GM19240 (cell line): ENCODE measurements at regions not wholly inside any gene's neighbourhood (a gene's known extent, or its start where the extent isn't known, plus 50 kb on each side); places are given as distances from the start of the nearest gene placed in this dataset.

ENCODE experiments used
- DNase-seq: peaks from one replicate; pipeline ENCODE4 v3.0.0; 2011; ENCODE audit warnings: low spot score; ENCODE audit not compliant: insufficient read length

- DNase-seq: no peak
Observed at GRCh38 chr3:103730744-103731143, 1295.9 kb downstream of the ZPLD1 start.

- DNase-seq: no peak
Observed at GRCh38 chr3:103752986-103753385, 1318.2 kb downstream of the ZPLD1 start.

GRCh38 chr3:103767635-103768034, 1332.8 kb downstream of the ZPLD1 start:
- no peak for DNase-seq

- DNase-seq: no peak
Observed at GRCh38 chr3:103785017-103785416, 1350.2 kb downstream of the ZPLD1 start.

- no peak for DNase-seq
Observed at GRCh38 chr3:103785537-103785936, 1350.7 kb downstream of the ZPLD1 start.

- no peak for DNase-seq
Observed at GRCh38 chr3:103786296-103786695, 1351.5 kb downstream of the ZPLD1 start.

- DNase-seq: no peak
Observed at GRCh38 chr3:103787164-103787871, 1352.5 kb downstream of the ZPLD1 start.

- no peak for DNase-seq
Observed at GRCh38 chr3:103787879-103788278, 1353.1 kb downstream of the ZPLD1 start.

GRCh38 chr3:103791786-103792515, 1357.1 kb downstream of the ZPLD1 start:
- no peak for DNase-seq

GRCh38 chr3:103794656-103795055, 1359.8 kb downstream of the ZPLD1 start:
- no peak for DNase-seq

- DNase-seq: no peak
Observed at GRCh38 chr3:103796068-103796467, 1361.3 kb downstream of the ZPLD1 start.

GRCh38 chr3:103803787-103804186, 1369.0 kb downstream of the ZPLD1 start:
- DNase-seq: no peak

GRCh38 chr3:103810167-103810566, 1375.4 kb downstream of the ZPLD1 start:
- DNase-seq: no peak

GRCh38 chr3:103813955-103814354, 1379.1 kb downstream of the ZPLD1 start:
- DNase-seq: no peak

GRCh38 chr3:103818398-103818797, 1383.6 kb downstream of the ZPLD1 start:
- DNase-seq: no peak

- DNase-seq: no peak
Observed at GRCh38 chr3:103818800-103819199, 1384.0 kb downstream of the ZPLD1 start.

GRCh38 chr3:103825586-103825985, 1390.8 kb downstream of the ZPLD1 start:
- DNase-seq: no peak

GRCh38 chr3:103829723-103830326, 1395.0 kb downstream of the ZPLD1 start:
- no peak for DNase-seq

GRCh38 chr3:103847081-103848062, 1412.6 kb downstream of the ZPLD1 start:
- DNase-seq: no peak

GRCh38 chr3:103851793-103852192, 1417.0 kb downstream of the ZPLD1 start:
- DNase-seq: no peak

- no peak for DNase-seq
Observed at GRCh38 chr3:103862415-103862814, 1427.6 kb downstream of the ZPLD1 start.
